WTC11 (cell line): ENCODE measurements at regions not wholly inside any gene's neighbourhood (a gene's known extent, or its start where the extent isn't known, plus 50 kb on each side); places are given as distances from the start of the nearest gene placed in this dataset.

Experiments
- ATAC-seq: fragments of 200-7000 bp; cut with Tn5 transposase; 2 replicates; pipeline ENCODE4 v1.10.0; 2021; ENCODE audit warnings: mild to moderate bottlenecking, moderate library complexity
- CTCF ChIA-PET: fragments of 300-600 bp; sonication (Branson Sonifier 250); formaldehyde crosslinking; loops from one replicate; lab custom pipeline; 2021; ENCODE audit warnings: antibody characterized with exemption; lab: Charles Lee
- POLR2A ChIA-PET: fragments of 350-600 bp; sonication (Branson Sonifier 250); formaldehyde crosslinking; loops from one replicate; lab custom pipeline; 2021; ENCODE audit warnings: antibody characterized with exemption; lab: Charles Lee
- DNase-seq: peaks from one replicate; pipeline ENCODE4 v3.0.0; 2021; ENCODE audit warnings: low spot score
- H3K27ac Mint-ChIP-seq: 2 replicates; pipeline ENCODE4 v1.8.0; 2021; ENCODE audit warnings: mixed read lengths
- H3K27me3 Mint-ChIP-seq: 2 replicates; pipeline ENCODE4 v1.8.0; 2021; ENCODE audit warnings: low read depth, mild to moderate bottlenecking, moderate library complexity, mixed read lengths
- H3K36me3 Mint-ChIP-seq: 2 replicates; pipeline ENCODE4 v1.8.0; 2021; ENCODE audit warnings: mixed read lengths
- H3K4me1 Mint-ChIP-seq: 2 replicates; pipeline ENCODE4 v1.8.0; 2022; ENCODE audit warnings: mixed read lengths
- H3K4me3 Mint-ChIP-seq: 2 replicates; pipeline ENCODE4 v1.8.0; 2021; ENCODE audit warnings: mild to moderate bottlenecking, moderate library complexity, mixed read lengths
- H3K9me3 Mint-ChIP-seq: 2 replicates; pipeline ENCODE4 v1.8.0; 2021; ENCODE audit warnings: mixed read lengths
- CREM ChIP-seq: sonication (generic); formaldehyde crosslinking; IDR thresholded peaks from 2 replicates; pipeline ENCODE4 v1.8.1; 2022; ENCODE audit warnings: mild to moderate bottlenecking, missing genetic modification reagents, moderate library complexity
- E2F4 ChIP-seq: sonication (generic); formaldehyde crosslinking; IDR thresholded peaks from 2 replicates; pipeline ENCODE4 v1.8.1; 2022; ENCODE audit warnings: low read depth, mild to moderate bottlenecking, moderate library complexity, missing genetic modification reagents, borderline replicate concordance
- ESRRA ChIP-seq: sonication (generic); formaldehyde crosslinking; IDR thresholded peaks from 2 replicates; pipeline ENCODE4 v1.8.1; 2022; ENCODE audit warnings: mild to moderate bottlenecking, missing genetic modification reagents, borderline replicate concordance
- FOXP1 ChIP-seq: sonication (generic); formaldehyde crosslinking; IDR thresholded peaks from 2 replicates; pipeline ENCODE4 v1.8.0; 2022; ENCODE audit warnings: missing genetic modification reagents, mild to moderate bottlenecking, moderate library complexity, borderline replicate concordance
- GRHL2 ChIP-seq: fragments of 250-450 bp; sonication (Bioruptor Pico); IDR thresholded peaks from 2 replicates; pipeline ENCODE4 v1.8.0; 2022; ENCODE audit warnings: mild to moderate bottlenecking, moderate library complexity; ENCODE audit not compliant: insufficient replicate concordance, severe bottlenecking
- JUN ChIP-seq: sonication (generic); formaldehyde crosslinking; IDR thresholded peaks from 2 replicates; pipeline ENCODE4 v1.8.0; 2023; ENCODE audit warnings: mild to moderate bottlenecking, missing genetic modification reagents
- NR3C1 ChIP-seq: sonication (generic); formaldehyde crosslinking; conservative IDR thresholded peaks from 2 replicates; pipeline ENCODE4 v1.8.1; 2023; ENCODE audit warnings: low read depth, mild to moderate bottlenecking, missing genetic modification reagents
- PRRX2 ChIP-seq: fragments of 250-450 bp; sonication (Bioruptor Pico); IDR thresholded peaks from 2 replicates; pipeline ENCODE4 v1.8.0; 2021; ENCODE audit warnings: mild to moderate bottlenecking
- ZBTB21 ChIP-seq: sonication (generic); formaldehyde crosslinking; IDR thresholded peaks from 2 replicates; pipeline ENCODE4 v1.8.1; 2023; ENCODE audit warnings: mild to moderate bottlenecking, missing genetic modification reagents, borderline replicate concordance
- ZNF121 ChIP-seq: sonication (generic); formaldehyde crosslinking; IDR thresholded peaks from 2 replicates; pipeline ENCODE4 v1.8.0; 2023; ENCODE audit warnings: missing genetic modification reagents
- ZNF138 ChIP-seq: sonication (generic); formaldehyde crosslinking; conservative IDR thresholded peaks from 2 replicates; pipeline ENCODE4 v1.8.1; 2022; ENCODE audit warnings: mild to moderate bottlenecking, moderate library complexity, missing genetic modification reagents
- ZNF317 ChIP-seq: sonication (generic); formaldehyde crosslinking; IDR thresholded peaks from 2 replicates; pipeline ENCODE4 v1.8.1; 2023; ENCODE audit warnings: low read depth, mild to moderate bottlenecking, moderate library complexity, missing genetic modification reagents, borderline replicate concordance
- ZNF416 ChIP-seq: fragments of 250-450 bp; sonication (Bioruptor Pico); IDR thresholded peaks from 2 replicates; pipeline ENCODE4 v1.9.0; 2021; ENCODE audit warnings: mild to moderate bottlenecking, inconsistent platforms
- ZNF423 ChIP-seq: fragments of 250-450 bp; sonication (Bioruptor Pico); IDR thresholded peaks from 2 replicates; pipeline ENCODE4 v2.1.2; 2022; ENCODE audit warnings: mild to moderate bottlenecking, moderate library complexity
- ZNF425 ChIP-seq: fragments of 250-450 bp; sonication (Bioruptor Pico); conservative IDR thresholded peaks from 2 replicates; pipeline ENCODE4 v1.9.0; 2021; ENCODE audit warnings: mild to moderate bottlenecking
- ZNF512 ChIP-seq: sonication (generic); formaldehyde crosslinking; IDR thresholded peaks from 2 replicates; pipeline ENCODE4 v1.8.1; 2022; ENCODE audit warnings: missing genetic modification reagents, borderline replicate concordance
- TF ChIP-seq, protein P1 (sequence below): sonication (generic); formaldehyde crosslinking; IDR thresholded peaks from 2 replicates; pipeline ENCODE4 v1.8.0; 2022; ENCODE audit warnings: mild to moderate bottlenecking, missing genetic modification reagents
- TF ChIP-seq, protein P2 (sequence below): sonication (generic); formaldehyde crosslinking; IDR thresholded peaks from 2 replicates; pipeline ENCODE4 v1.8.1; 2023; ENCODE audit warnings: mild to moderate bottlenecking, missing genetic modification reagents, borderline replicate concordance
- TF ChIP-seq, protein P3 (sequence below): sonication (generic); formaldehyde crosslinking; IDR thresholded peaks from 2 replicates; pipeline ENCODE4 v1.8.1; 2023; ENCODE audit warnings: mild to moderate bottlenecking, missing genetic modification reagents
- TF ChIP-seq, protein P4 (sequence below): sonication (generic); formaldehyde crosslinking; conservative IDR thresholded peaks from 2 replicates; pipeline ENCODE4 v1.8.1; 2022; ENCODE audit warnings: mild to moderate bottlenecking, missing genetic modification reagents

DNA sequence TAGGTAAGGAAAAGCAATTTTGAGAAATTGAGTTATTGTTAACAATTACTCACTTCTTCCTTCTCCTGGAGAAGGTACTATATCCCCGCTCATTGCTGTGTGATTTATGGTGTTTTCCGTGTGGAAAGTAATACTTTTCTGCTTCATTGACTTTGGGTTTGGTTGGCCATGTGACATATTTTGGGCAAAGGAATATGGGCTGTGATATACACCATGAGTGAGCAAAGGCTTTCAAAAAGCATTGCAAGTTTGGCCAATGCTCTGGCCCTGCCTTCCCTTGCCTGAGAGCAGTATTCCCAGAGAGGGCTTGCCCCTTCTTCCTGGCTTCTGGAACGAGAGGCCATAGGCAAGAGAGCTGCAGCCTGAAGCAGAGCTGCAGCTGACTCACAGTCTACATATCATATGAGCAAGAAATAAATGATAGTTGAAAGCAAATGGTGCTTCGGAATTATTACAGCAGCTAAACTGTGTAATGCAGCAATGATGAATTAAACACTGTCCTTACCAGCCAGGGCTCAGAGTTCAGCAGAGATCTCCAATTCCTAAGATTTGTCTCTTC lies 216.8 kb upstream of the CD96 start (continued):
- TF ChIP-seq, protein P1, sequence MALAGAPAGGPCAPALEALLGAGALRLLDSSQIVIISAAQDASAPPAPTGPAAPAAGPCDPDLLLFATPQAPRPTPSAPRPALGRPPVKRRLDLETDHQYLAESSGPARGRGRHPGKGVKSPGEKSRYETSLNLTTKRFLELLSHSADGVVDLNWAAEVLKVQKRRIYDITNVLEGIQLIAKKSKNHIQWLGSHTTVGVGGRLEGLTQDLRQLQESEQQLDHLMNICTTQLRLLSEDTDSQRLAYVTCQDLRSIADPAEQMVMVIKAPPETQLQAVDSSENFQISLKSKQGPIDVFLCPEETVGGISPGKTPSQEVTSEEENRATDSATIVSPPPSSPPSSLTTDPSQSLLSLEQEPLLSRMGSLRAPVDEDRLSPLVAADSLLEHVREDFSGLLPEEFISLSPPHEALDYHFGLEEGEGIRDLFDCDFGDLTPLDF (CRISPR knock-in tag) = no peak
- TF ChIP-seq GRHL2 (no peak), E2F4 (CRISPR knock-in tag) (no peak), NR3C1 (CRISPR knock-in tag) (no peak)
- TF ChIP-seq, all 79 proteins: peak for 0

DNA sequence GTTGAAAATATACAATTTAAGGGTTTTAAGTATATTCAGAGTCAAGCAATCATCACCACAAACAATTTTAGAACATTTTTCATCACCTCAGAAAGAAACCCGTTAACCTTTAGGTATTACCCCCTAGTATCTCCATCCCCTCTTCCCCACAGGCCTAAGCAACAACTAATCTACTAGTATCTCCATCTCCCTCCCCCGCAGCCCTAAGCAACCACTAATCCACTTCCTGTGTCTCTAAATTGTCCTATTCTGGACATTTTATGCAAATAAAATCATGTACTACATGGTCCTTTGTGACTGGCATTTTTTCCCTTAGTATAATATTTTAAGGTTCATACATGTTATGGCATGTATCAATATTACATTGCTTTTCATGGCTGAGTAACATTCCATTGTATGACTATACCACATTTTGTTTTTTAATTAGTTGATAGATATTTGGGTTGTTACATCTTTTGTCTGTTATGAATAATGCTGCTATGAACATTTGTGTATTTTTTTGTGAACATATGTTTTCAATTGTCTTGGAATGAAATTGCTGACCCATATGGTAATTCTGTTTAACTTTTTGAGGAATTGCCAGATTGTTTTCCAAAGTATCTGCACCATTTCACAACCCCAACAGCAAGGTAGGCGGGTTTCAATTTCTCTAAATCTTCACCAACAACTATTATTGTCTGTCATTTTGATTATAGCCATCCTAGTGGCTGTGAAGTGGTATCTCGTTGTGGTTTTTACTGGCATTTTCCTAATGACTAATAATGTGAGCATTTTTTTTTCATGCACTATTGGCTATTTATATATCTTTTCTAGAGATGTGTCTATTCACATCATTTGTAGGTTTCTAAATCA lies 215.6 kb upstream of the CD96 start:
- Mint-ChIP-seq H3K4me3 (no peak overlapping the region), H3K9me3 (no peaks in the 10 kb centered on the region), H3K4me1 (no peaks in the 10 kb centered on the region), H3K27ac (no peak overlapping the region), H3K27me3 (peaks cover 45% of the 10 kb centered on the region), H3K36me3 (no peaks in the 10 kb centered on the region)
- ChIA-PET CTCF (no interaction called here), POLR2A (no interaction called here)
- ATAC-seq = no peak
- DNase-seq = no peak
- TF ChIP-seq ZNF121 = no peak
- TF ChIP-seq JUN (CRISPR knock-in tag) = no peak
- no peak for TF ChIP-seq ZNF138 (CRISPR knock-in tag)
- TF ChIP-seq CREM (CRISPR knock-in tag) = no peak
- TF ChIP-seq ZNF425 (CRISPR knock-in tag) = no peak
- TF ChIP-seq ZNF416 = no peak
- TF ChIP-seq, protein P2, sequence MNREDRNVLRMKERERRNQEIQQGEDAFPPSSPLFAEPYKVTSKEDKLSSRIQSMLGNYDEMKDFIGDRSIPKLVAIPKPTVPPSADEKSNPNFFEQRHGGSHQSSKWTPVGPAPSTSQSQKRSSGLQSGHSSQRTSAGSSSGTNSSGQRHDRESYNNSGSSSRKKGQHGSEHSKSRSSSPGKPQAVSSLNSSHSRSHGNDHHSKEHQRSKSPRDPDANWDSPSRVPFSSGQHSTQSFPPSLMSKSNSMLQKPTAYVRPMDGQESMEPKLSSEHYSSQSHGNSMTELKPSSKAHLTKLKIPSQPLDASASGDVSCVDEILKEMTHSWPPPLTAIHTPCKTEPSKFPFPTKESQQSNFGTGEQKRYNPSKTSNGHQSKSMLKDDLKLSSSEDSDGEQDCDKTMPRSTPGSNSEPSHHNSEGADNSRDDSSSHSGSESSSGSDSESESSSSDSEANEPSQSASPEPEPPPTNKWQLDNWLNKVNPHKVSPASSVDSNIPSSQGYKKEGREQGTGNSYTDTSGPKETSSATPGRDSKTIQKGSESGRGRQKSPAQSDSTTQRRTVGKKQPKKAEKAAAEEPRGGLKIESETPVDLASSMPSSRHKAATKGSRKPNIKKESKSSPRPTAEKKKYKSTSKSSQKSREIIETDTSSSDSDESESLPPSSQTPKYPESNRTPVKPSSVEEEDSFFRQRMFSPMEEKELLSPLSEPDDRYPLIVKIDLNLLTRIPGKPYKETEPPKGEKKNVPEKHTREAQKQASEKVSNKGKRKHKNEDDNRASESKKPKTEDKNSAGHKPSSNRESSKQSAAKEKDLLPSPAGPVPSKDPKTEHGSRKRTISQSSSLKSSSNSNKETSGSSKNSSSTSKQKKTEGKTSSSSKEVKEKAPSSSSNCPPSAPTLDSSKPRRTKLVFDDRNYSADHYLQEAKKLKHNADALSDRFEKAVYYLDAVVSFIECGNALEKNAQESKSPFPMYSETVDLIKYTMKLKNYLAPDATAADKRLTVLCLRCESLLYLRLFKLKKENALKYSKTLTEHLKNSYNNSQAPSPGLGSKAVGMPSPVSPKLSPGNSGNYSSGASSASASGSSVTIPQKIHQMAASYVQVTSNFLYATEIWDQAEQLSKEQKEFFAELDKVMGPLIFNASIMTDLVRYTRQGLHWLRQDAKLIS (CRISPR knock-in tag) = no peak
- TF ChIP-seq, protein P3, sequence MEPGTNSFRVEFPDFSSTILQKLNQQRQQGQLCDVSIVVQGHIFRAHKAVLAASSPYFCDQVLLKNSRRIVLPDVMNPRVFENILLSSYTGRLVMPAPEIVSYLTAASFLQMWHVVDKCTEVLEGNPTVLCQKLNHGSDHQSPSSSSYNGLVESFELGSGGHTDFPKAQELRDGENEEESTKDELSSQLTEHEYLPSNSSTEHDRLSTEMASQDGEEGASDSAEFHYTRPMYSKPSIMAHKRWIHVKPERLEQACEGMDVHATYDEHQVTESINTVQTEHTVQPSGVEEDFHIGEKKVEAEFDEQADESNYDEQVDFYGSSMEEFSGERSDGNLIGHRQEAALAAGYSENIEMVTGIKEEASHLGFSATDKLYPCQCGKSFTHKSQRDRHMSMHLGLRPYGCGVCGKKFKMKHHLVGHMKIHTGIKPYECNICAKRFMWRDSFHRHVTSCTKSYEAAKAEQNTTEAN (CRISPR knock-in tag) = no peak
- TF ChIP-seq, protein P4, sequence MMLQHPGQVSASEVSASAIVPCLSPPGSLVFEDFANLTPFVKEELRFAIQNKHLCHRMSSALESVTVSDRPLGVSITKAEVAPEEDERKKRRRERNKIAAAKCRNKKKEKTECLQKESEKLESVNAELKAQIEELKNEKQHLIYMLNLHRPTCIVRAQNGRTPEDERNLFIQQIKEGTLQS (CRISPR knock-in tag) = no peak
- TF ChIP-seq FOXP1 (CRISPR knock-in tag) = no peak
- no peak for TF ChIP-seq ESRRA (CRISPR knock-in tag)
- no peak for TF ChIP-seq ZBTB21
- no peak for TF ChIP-seq PRRX2 (CRISPR knock-in tag)
- TF ChIP-seq ZNF317 (CRISPR knock-in tag) = no peak
- no peak for TF ChIP-seq ZNF423 (CRISPR knock-in tag)
- no peak for TF ChIP-seq ZNF512 (CRISPR knock-in tag)
